Endothelial cell of umbilical vein (primary cell): ENCODE measurements at regions not wholly inside any gene's neighbourhood (a gene's known extent, or its start where the extent isn't known, plus 50 kb on each side); places are given as distances from the start of the nearest gene placed in this dataset.

ENCODE experiments used
- BruUV-seq: library from RNA; stranded (reverse); fragments of 400-500 nt; replicated peaks from 2 replicates; lab custom pipeline; 2021; lab: Mats Ljungman, UMichigan
- CTCF ChIA-PET: fragments of 300-600, 350-600 bp; sonication (Branson Sonifier 250); formaldehyde crosslinking; loops from one replicate; lab custom pipeline; 2021; ENCODE audit warnings: antibody characterized with exemption, inconsistent platforms; lab: Charles Lee
- POLR2A ChIA-PET: fragments of 300-600, 350-600 bp; sonication (Branson Sonifier 250); formaldehyde crosslinking; loops from one replicate; lab custom pipeline; 2021; ENCODE audit warnings: antibody characterized with exemption, inconsistent platforms; lab: Charles Lee
- DNase-seq: peaks from one replicate; pipeline ENCODE4 v3.0.0-alpha.2; 2011; ENCODE audit warnings: low read depth, low spot score
- FAIRE-seq: peaks from 2 replicates; lab custom pipeline; 2011; peaks lifted over from hg19 to GRCh38; lab: Jason Lieb, UNC
- H2AFZ ChIP-seq: 2 replicates; pipeline ENCODE4 v1.6.0; 2012; ENCODE audit warnings: low read depth, low read length, control low read depth, inconsistent platforms
- H3K27ac ChIP-seq: 2 replicates; pipeline ENCODE4 v1.5.1; 2011; ENCODE audit warnings: low read depth, mild to moderate bottlenecking, control low read depth, low read length, moderate library complexity; ENCODE audit not compliant: insufficient read depth
- H3K27me3 ChIP-seq, 2 experiments: 2 replicates each; pipeline versions ENCODE4 v1.6.0 to v1.6.1; 2011; ENCODE audit warnings: low read length in 2 of 2, mixed read lengths in 1 of 2; ENCODE audit not compliant: control insufficient read depth in 2 of 2, insufficient read depth in 2 of 2
- H3K36me3 ChIP-seq, 2 experiments: 2 replicates in 1 of 2; 3 replicates in 1 of 2; pipeline ENCODE4 v1.5.1; 2011; ENCODE audit warnings: low read length in 2 of 2, mild to moderate bottlenecking in 1 of 2, moderate library complexity in 1 of 2; ENCODE audit not compliant: control insufficient read depth in 2 of 2, insufficient read depth in 2 of 2; ENCODE audit errors: extremely low read depth in 1 of 2
- H3K4me1 ChIP-seq: 3 replicates; pipeline ENCODE4 v1.5.1; 2011; ENCODE audit warnings: mild to moderate bottlenecking, low read length; ENCODE audit not compliant: control insufficient read depth, insufficient read depth; ENCODE audit errors: extremely low read depth
- H3K4me2 ChIP-seq: 2 replicates; pipeline ENCODE4 v1.6.1; 2011; ENCODE audit warnings: low read length, control low read depth, mixed read lengths; ENCODE audit not compliant: insufficient read depth
- H3K4me3 ChIP-seq, 3 experiments: fragments of 200-600 bp in 1 of 3; sonication (generic), shearing (Covaris generic) in 1 of 3; replicated peaks in 1 of 3; 2 replicates each; pipeline ENCODE4 v1.5.1; 2011 to 2016; ENCODE audit warnings: control low read depth in 3 of 3, low read length in 3 of 3, mild to moderate bottlenecking in 2 of 3, inconsistent platforms in 1 of 3, low read depth in 1 of 3, moderate library complexity in 1 of 3; ENCODE audit not compliant: insufficient read depth in 1 of 3
- H3K79me2 ChIP-seq: 2 replicates; pipeline ENCODE4 v1.6.0; 2012; ENCODE audit warnings: low read length, inconsistent platforms; ENCODE audit not compliant: control insufficient read depth, insufficient read depth
- H3K9ac ChIP-seq: replicated peaks from 2 replicates; pipeline ENCODE3; 2011; ENCODE audit warnings: low read length, control low read depth; ENCODE audit not compliant: insufficient read depth; ENCODE audit errors: extremely low read depth
- H3K9me1 ChIP-seq: replicated peaks from 3 replicates; pipeline ENCODE4 v1.6.0; 2011; ENCODE audit warnings: mild to moderate bottlenecking, low read length; ENCODE audit not compliant: control insufficient read depth, insufficient read depth; ENCODE audit errors: extremely low read depth
- H3K9me3 ChIP-seq: replicated peaks from 2 replicates; pipeline ENCODE4 v1.5.1; 2012; ENCODE audit warnings: low read length, inconsistent platforms; ENCODE audit not compliant: control insufficient read depth, insufficient read depth
- H4K20me1 ChIP-seq: replicated peaks from 2 replicates; pipeline ENCODE3; 2011; ENCODE audit warnings: mild to moderate bottlenecking, low read length; ENCODE audit not compliant: control insufficient read depth, insufficient read depth; ENCODE audit errors: extremely low read depth
- CTCF ChIP-seq, 2 donors: IDR thresholded peaks; 1 replicate in 1 of 2; 2 replicates in 1 of 2; pipeline ENCODE4 v1.5.1; 2011; ENCODE audit warnings: low read length in 2 of 2, mild to moderate bottlenecking in 2 of 2, moderate library complexity in 2 of 2, control low read depth in 1 of 2, inconsistent platforms in 1 of 2, low read depth in 1 of 2; ENCODE audit not compliant: insufficient read depth in 1 of 2; ENCODE audit errors: extremely low read depth in 1 of 2
- EZH2 ChIP-seq: IDR thresholded peaks from 2 replicates; pipeline ENCODE4 v1.6.1; 2012; ENCODE audit warnings: borderline replicate concordance, low read depth, mild to moderate bottlenecking, moderate library complexity, low read length, inconsistent platforms; ENCODE audit not compliant: severe bottlenecking
- FOS ChIP-seq: IDR thresholded peaks from 2 replicates; pipeline ENCODE4 v1.6.1; 2011; ENCODE audit warnings: mild to moderate bottlenecking, low read length, moderate library complexity, borderline replicate concordance; ENCODE audit not compliant: insufficient read depth
- GATA2 ChIP-seq: IDR thresholded peaks from 2 replicates; pipeline ENCODE4 v1.7.0; 2011; ENCODE audit warnings: low read depth, mild to moderate bottlenecking, moderate library complexity, mixed read lengths, low read length; ENCODE audit not compliant: insufficient read length, insufficient read depth
- JUN ChIP-seq: IDR thresholded peaks from 2 replicates; pipeline ENCODE4 v1.6.1; 2011; ENCODE audit warnings: borderline replicate concordance, low read depth; ENCODE audit not compliant: insufficient read length, insufficient read depth
- MAX ChIP-seq: IDR thresholded peaks from 2 replicates; pipeline ENCODE4 v1.6.1; 2011; ENCODE audit not compliant: insufficient read depth, insufficient read length
- MYC ChIP-seq: IDR thresholded peaks from one replicate; pipeline ENCODE4 v1.6.1; 2011; ENCODE audit warnings: mild to moderate bottlenecking, low read depth, low read length
- POLR2A ChIP-seq: IDR thresholded peaks from 2 replicates; pipeline ENCODE4 v1.6.1; 2012; ENCODE audit warnings: low read depth, mild to moderate bottlenecking, control low read depth, low read length
- POLR2AphosphoS5 ChIP-seq: IDR thresholded peaks from 2 replicates; pipeline ENCODE4 v1.6.1; 2012; ENCODE audit warnings: low read depth, mild to moderate bottlenecking, control low read depth, low read length, moderate library complexity; ENCODE audit not compliant: insufficient read depth
- dilution Hi-C: fragments of 300-500 bp; cut with MboI; formaldehyde crosslinking; loops from one replicate; pipeline ENCODE4 v1.15.0; 2019; ENCODE audit warnings: low sequenced_read_pairs; ENCODE audit not compliant: extremely low pct_ligation_motif_present
- intact Hi-C: fragments of 100-400 bp; cut with micrococcal nuclease; formaldehyde crosslinking; loops from one replicate; pipeline ENCODE4 v1.10.0; 2022

- Histone ChIP-seq H3K79me2 (no peaks in the 10 kb centered on the region), H2AFZ (no peak overlapping the region), H3K9ac (no peak overlapping the region), H3K27ac (no peak overlapping the region), H3K4me3 (no peak overlapping the region), H3K27me3 (peaks cover 0 to 8% of the 10 kb centered on the region in 2 experiments), H3K9me1 (no peaks in the 10 kb centered on the region), H3K4me2 (no peak overlapping the region), H4K20me1 (no peaks in the 10 kb centered on the region), H3K9me3 (no peaks in the 10 kb centered on the region), H3K36me3 (no peaks in the 10 kb centered on the region), H3K4me1 (no peaks in the 10 kb centered on the region)
- ChIA-PET POLR2A (no interaction called here), CTCF (interaction anchor here (1.0 kb wide), 1 partner anchor 56 kb away, joined by 3 read pairs; no protein-coding TSS in a partner anchor)
- no peak for FAIRE-seq
- dilution Hi-C loops (no loop called here), intact Hi-C loops (no loop called here)
- TF ChIP-seq GATA2 (no peak), POLR2AphosphoS5 (no peak), MAX (no peak), MYC (no peak)
- no peak for DNase-seq
- BruUV-seq: no TSS peak
Observed at GRCh38 chr22:26921726-26922125, 264.3 kb downstream of the MIAT start.

DNA sequence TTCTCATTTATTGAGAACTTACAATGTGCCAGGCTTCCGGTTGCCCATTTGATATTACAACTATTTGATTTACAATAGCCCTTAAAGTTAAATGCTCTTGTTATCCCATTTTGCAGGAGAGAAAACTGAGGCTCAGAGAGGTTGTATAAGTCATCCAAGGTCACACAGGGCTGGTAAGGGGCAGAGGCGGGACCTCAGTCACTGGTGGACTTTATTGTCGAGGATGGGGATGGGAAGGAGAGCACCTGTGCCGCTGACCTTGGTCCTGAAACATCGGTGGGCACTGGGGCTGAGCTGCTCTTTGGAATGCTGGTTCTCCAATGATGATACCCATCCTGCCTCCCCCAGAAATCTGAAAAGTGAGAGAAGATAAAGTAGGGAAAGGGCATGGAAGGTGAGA is 265.4 kb downstream of the MIAT start:
- FAIRE-seq: no peak
- no peak for DNase-seq
- intact Hi-C loops: no loop called here
- no peaks in the 10 kb centered on the region for H3K36me3 ChIP-seq
- BruUV-seq: no TSS peak
- no peak overlapping the region for H2AFZ ChIP-seq
- no peak overlapping the region for H3K27ac ChIP-seq
- TF ChIP-seq POLR2A: no peak
- TF ChIP-seq POLR2AphosphoS5: no peak
- TF ChIP-seq MYC: no peak
- no peak for TF ChIP-seq EZH2
- TF ChIP-seq FOS: no peak
- TF ChIP-seq GATA2: no peak
- TF ChIP-seq MAX: no peak
- no peak for TF ChIP-seq CTCF (IDR thresholded peaks at IDR 0.05; ENCODE audit: extremely low read depth in 1 of 2, insufficient read depth in 1 of 2, low read depth in 1 of 2, low read length in 2 of 2)
- no peak for TF ChIP-seq JUN
- no peak overlapping the region for H3K9ac ChIP-seq
- H3K9me1 ChIP-seq: no peaks in the 10 kb centered on the region
- no peak overlapping the region for H3K4me3 ChIP-seq
- H3K9me3 ChIP-seq: no peaks in the 10 kb centered on the region
- peaks cover 3 to 8% of the 10 kb centered on the region in 2 experiments for H3K27me3 ChIP-seq
- POLR2A ChIA-PET: no interaction called here
- dilution Hi-C loops: no loop called here
- CTCF ChIA-PET: no interaction called here
- H3K4me2 ChIP-seq: no peak overlapping the region
- no peaks in the 10 kb centered on the region for H3K79me2 ChIP-seq
- H4K20me1 ChIP-seq: no peaks in the 10 kb centered on the region
- no peaks in the 10 kb centered on the region for H3K4me1 ChIP-seq
